HK-2 (cell line): ENCODE measurements at regions not wholly inside any gene's neighbourhood (a gene's known extent, or its start where the extent isn't known, plus 50 kb on each side); places are given as distances from the start of the nearest gene placed in this dataset.

Experiments used
- DNase-seq: peaks from one replicate; pipeline ENCODE4 v3.0.0-alpha.2; 2018; ENCODE audit not compliant: unreplicated experiment

DNA sequence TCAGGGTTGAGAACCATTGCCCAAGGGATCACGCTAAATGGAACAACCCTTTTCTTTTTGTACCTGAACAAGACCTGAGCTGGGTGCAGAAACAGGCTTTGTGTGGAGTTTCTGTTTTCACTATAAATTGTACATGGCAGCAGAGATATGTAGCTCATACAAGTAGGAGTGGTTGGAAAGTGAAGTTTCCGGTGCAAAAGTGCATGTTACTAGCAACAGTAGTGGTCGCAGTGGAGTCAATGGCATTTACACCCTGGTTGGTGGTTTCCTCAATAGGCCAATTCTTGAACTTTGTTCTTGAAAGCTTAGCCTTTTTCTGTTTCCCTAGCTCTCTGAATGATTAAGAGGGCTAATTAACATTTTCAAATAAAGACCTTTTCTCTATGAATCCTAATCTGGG lies 170.7 kb downstream of the NEBL start:
- no peak for DNase-seq

DNA sequence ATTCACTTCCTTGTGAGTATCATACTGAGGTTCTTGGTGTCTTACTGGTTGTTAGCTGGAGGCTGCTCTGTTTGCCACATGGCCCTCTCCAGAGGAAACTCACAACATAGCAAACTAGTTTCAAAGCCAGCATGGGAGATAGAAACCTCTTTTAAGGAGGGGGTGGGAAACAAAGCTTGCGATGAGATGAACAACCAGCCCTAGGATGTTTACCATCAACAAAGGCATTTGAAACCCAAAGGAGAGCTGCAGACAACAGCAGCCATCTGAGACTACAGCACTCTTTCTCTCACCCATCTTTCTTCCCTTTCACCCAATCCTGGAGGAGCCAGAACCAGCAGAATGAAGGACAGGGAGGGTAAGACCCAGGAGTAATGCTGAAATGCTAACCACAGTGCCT lies 182.1 kb downstream of the NEBL start:
- DNase-seq: no peak

DNA sequence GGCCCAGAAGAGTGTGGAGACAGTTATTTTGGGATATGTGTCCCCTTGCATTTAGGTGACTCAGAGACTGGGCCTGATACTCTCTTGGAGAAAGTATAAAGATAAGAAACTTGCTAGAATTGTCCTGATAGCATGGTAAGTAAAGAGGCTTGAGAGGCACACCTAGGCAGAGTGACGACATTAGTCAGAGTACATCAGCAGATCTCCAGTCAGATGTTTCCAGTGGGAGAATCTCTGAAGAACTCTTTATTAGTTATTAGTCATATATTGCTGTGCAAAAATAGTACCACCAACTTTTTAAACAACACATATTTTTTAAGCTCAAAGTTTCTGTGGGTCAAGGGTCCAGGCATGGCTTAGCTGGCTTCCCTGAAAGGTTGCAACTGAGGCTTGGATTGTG lies 182.6 kb downstream of the NEBL start:
- no peak for DNase-seq

DNA sequence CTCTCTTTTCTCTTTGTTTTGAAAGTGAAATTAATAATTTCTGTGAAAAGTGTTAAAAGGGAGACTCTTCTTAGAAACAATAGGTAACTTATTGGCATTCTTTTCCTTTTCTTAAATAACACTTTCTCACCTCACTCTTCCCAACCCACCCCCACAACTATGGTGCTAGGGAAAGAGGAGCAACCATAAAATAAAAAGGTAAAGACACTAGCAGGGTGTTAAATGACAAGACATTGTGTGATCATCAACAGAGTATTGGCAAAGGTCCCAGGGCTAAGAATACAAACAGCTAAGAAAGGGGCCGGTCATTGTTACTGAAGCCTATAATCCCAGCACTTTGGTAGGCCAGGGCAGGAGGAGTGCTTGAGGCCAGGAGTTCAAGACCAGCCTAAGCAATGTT lies 183.7 kb downstream of the NEBL start:
- no peak for DNase-seq

DNA sequence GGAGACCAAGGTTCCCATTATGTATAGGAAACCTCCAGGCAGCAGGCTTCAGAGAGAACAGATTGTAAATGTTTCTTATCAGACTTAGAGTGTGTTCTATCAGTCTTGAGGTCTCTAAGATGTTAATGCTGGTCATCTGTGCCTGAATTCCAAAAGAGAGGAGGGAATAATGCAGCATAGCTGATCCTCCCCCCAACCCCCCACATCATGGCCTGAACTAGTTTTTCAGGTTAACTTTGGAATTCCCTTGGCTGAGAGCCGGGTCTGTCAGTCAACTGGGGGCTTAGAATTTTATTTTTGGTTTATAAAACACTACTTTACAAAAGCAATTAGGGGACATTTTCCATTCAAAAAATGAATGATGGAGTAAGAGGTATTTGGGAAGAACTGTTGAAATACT lies 184.3 kb downstream of the NEBL start:
- no peak for DNase-seq

DNA sequence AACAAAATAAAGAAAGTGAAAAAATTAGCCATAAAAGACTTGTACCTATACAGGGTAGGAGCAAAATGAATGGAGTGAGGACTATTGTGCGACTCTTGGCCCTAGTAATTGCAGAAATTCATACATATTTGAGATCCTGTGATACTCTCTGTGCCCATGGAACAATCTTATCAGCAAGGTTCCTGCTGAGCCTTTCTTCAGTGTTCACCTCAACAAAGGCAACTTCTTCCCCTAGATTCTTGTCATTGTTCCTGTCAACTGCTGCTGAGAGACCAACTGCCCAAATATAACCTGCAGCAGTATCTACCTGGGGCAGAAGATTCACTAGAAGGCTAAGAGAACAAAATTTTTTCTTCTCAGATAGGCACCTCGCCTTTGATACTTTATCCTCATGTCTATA lies 187.4 kb downstream of the NEBL start:
- DNase-seq: no peak

DNA sequence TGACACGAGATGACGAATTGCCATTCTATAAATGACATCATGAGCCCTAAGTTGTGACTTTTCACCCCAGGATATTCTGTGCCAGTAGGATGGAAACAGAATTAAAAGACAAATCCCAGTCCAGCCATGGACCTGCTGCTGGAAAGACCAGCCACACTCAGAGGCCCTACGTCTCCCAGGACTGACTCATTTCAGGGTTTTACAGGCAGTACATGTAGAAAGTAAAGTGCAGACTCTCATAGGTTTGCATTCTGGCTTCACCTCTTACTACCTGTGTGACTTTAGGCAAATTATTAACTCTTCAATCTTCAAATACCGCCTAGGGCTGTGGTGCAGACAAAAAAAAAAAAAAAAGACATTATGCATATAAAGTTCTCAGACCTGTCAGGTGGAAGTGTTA lies 188.8 kb downstream of the NEBL start:
- DNase-seq: no peak

DNA sequence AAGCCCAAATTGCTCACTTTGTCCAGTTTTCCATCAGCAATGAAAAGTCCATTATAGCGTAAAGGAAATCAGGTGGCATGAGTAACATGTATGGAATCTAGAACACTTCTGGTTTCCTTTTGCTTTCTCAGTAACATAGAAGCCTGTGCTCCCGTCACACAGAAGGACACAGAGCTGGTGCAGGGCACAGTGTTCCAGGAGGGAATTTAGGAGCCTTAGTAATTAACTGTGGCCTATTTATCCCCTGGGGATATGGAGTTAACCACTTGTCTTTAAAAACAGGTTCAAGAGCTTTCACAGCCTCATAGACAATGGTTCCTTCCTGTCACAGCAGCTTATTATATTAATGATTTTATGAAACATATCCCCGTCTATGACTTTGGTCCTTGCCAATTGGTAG lies 189.9 kb downstream of the NEBL start:
- no peak for DNase-seq

DNA sequence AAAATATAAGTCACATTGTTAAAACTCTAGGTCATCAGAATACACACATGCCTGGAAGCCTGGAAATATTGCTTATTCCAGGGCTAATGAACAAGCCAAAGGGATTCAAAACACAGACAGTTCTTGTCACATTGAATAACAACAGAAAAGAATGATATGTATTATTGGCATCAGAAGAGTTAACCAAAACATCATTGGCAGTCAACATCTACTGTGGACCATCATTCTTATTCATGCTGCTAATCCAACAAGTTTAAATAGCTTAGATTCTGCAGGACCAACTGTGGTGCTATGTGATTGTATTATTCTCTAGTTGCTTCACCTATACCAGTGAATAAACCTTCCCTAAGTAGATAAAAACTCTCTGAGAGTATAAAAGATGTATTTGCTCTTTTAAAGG lies 198.3 kb downstream of the NEBL start:
- no peak for DNase-seq

DNA sequence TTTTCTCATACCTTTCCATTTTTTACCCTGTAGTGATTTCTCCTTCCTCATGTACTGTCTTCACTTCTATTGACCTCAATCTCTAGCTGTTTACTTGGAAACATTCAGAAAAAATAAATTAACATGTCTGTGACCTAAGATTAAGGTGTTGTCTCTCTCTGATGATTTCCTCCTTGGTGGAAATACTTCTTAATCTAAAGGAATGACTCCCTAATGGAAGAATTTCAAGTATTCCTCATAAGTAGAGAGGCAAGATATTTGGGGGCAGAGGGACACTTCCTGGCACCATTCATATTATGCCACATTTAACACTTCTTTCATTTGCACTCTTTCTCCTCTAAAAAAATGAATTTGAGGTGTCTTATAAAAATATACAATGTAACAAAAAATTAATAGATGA lies 202.8 kb downstream of the NEBL start:
- no peak for DNase-seq

DNA sequence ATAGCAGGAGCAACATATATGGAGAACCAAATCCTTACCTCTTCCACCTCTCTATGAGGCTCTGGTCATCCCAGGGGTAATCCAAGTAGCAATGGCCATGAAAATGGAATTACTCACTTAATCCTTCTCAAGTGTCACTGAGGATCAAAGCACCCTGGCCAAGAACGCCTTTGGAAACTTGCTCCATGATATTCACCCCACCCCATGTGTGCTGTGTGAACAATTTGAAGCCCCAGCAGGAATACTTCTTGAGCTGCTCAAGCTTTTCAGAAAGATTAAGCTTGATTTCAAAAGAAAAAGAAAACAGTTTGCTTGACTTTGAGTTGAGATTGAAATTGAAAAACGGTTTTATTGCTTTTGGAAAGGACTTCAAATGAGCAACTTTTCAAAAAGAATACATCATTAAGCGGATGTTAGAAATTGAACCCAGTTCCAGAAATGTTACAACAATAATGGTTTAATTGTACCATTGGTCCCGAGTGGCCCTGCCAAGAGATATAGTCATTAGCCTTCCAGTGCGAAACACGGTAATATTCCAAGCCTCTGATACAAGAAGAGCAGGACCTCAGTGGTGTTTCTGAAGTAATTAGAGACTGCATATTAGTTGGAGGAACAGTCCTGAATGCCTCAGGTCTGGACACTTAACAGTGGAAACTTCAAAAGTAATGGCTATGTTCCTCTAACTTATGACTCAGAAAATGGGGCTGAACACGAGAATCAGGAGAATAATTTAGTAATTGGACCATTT lies 208.1 kb downstream of the NEBL start:
- DNase-seq: no peak

DNA sequence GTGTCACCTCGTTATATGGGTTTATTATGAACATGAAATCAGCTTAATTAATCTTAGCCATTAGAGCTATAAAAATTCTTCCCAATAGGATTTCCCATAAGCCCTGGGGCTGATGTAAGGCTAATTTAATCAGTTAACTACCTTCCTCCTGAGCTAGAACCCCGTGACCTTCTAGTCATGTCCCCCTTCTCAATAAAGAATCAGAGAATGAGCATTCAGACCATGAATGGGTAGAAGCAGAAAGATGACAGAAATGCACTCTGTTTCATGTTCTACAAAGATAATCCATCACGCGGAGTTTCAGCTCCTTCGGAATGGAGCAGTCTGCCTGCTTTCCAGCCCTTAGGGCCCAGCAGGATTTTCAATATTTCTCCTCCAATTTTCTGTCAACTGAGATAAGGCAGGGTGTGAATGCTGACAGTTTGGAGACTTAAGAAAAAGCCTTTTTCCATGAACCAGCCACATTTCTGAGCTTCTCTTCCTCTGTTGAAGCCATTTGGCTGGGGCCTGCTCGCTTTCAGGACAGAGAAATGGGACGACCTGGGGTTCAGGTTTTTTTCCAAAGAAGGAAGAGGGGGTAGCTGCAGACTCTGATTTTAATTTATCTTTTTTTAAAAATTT lies 211.0 kb downstream of the NEBL start:
- DNase-seq: no peak

DNA sequence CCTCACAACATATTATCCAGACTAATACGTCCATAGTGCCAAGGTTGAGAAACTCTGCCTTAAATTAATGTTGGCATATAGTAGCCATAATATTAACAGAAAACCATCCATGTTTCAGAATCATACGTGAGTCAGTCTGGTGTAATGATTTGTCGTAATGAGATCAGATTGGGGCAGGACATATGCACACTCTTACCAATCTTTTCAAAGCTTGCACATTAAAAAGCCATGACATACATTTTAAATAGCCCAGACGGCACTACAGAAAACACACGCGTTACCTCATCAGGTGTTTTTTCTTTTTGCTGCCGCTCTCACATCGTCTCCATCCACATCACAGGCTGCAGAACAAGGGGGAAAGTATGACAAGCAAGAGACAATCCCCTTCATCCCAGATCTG lies 211.6 kb downstream of the NEBL start:
- DNase-seq: no peak

DNA sequence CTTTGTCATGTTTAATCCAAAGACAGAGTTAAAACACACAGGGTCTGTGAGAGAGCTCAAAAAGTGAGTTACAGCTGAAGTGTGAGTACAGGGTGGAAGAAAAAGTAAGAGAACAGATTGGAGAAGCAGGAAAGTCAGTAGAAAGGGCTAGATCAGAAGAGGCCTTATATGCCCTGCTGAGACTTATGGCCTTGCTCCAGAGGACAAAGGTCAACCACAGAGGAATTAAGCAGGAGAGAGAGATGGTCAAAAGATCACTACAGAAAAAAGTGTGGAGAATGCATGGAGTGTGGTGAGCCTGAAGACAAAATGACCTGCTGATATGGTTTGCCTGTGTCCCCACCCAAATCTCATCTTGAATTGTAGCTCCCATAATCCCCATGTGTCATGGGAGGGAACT lies 213.8 kb downstream of the NEBL start:
- no peak for DNase-seq

DNA sequence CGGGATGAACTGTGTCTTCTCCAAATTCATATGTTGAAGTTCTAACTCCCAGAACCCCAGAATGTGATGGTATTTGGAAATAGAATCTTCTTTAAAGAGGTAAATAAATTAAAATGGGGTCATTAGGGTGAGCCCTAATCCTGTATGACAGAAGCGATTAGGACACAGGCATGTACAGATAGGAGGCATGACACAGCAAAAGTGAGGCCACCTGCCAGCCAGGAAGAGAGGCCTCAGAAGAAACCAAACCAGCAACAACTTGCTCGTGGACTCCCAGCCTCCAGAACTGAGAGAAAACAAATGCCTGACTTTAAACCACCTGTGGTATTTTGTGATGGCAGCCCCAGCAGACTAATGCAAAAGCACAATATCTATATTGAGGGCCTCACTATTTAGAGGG lies 214.3 kb downstream of the NEBL start:
- DNase-seq: no peak

DNA sequence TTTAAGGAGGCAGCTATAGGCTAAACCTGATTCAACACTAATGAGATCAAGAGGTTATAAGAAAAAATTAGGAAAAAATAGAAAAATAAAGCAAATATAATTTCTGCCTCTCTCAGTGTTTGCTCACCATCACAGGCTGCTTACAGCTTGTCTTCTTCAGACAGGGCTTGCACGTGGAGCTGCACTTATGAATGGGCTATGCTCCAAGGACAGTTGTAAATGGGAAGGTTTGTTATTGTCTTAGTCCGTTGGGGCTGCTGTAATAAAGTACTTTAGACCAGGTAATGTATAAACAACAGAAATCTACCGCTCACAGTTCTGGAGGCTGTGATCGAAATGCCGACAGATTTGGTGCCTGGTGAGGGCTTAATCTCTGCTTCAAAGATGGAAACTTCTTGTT lies 219.8 kb downstream of the NEBL start:
- DNase-seq: no peak

DNA sequence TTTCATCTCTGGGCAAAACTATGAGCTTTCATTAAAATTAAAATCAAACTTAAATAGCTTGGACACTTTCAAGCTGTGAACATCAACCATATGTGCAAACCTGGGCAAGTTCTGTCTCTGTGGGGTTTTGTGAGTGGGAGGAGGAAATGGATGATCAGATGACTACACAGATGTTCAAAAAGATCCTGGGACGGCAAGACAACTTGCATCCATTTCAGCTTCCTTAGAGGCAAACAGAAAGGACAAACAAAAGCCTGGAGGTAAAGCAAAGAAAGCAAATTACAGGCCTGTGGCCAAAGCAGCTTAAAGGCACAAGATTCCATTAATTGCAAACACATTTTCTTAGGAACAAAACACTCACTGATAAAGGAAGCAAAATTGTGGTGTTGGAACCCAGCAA lies 222.2 kb downstream of the NEBL start:
- no peak for DNase-seq

DNA sequence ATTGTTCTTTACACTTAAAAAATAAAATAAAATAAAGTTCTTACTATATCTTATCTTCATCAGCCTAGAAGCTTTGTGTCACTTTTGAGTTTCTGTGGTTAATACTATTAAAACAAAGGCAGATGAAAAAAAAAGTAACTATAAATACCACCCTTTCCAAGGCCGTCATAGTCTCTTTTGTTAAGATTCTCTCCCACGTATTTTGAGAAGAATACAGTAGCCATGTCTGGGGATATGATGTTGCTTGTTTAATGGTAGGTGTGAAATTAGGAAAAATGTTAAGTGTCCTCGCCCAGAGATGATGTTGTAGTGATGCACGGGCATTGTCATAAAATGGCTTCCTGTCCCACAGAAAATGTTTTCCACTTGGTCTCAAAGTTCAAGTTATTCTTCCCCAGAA lies 223.9 kb downstream of the NEBL start:
- DNase-seq: no peak

DNA sequence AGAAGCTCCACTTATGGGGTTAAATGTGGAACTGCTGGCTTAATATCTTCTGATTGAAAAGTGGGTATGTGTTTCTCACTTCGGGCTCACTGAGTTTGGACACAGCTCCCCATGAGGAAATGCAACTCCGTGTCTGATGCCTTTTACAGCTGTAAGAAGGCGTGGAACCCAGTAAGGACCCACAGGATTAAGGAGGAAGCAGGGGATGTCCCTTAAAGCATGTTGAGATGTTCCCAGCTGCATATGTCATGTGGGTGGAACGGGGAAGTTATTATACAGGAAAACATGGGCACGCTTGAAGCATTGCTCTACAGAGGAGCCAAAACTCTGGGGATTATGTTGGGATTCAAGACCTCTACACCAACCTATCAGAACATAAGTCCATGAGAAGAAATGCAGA lies 224.4 kb downstream of the NEBL start:
- no peak for DNase-seq

DNA sequence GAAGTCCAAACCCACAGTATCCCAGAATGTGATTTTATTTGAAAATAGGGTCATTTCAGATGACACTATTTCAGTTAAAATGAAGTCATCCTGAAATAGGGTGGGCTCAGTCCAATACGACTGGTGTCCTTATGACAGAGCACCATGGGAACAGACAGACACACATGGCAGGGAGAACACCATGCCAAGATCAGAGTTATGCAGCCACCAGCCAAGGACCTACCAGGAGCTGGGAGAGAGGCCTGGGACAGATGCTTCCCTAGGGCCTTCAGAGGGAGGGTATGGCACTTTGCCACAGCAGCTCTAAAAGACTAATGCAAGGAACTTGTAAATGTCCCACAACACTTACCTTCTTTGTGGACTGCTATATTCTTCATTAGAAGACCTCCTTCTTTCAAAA lies 226.5 kb downstream of the NEBL start:
- no peak for DNase-seq

DNA sequence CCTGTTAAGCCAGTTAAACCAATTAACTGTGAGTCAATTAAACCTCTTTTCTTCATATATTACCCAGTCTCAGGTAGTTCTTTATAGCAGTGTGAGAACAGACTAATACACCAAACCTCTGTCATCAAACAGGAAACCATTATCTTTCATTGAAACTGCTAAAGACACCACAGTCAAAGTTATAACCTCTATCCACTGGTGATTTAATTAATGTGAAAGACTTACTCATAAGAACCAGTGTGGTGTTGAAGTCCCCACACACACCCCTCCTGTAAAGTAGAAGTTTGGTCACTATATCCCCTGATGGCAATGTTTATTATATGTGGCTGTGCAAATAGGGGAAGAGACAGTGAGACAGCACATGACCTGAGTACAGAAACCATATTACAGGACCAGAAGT lies 228.1 kb downstream of the NEBL start:
- no peak for DNase-seq

DNA sequence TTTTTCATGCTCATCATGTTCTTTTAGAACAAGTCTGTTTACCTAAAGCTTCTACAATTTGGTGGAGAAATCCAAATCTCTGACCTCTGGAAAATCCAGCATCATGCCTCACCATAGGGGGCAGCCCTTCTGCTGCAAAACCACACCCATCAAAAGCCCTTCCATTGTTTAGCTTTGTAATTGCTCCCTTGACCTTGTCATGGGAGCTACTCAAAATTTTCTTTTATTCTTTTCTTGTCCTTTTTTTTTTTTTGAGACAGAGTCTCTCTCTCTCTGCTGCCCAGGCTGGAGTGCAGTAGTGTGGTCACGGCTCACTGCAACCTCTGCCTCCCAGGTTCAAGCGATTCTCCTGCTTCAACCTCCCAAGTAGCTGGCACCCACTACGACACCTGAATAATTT lies 234.4 kb downstream of the NEBL start:
- no peak for DNase-seq

DNA sequence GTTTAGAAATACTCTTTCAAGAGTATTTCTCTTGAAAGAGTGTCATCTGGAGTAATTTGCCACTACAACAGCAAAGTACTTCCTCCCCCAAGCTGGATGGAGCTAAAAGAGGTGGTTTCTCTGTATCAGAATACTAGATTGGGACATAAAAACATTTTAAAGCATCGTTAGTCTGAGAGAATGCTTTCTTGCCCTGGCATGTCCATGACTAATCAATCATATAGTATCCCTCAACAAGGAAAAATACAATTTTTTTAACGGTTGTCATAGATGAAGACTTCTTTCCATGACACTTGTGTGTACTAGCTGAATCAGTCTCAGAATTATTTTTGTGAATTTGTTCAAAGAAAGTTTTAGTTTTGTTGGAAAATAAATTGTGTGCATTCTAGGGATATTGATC lies 237.9 kb downstream of the NEBL start:
- DNase-seq: no peak

DNA sequence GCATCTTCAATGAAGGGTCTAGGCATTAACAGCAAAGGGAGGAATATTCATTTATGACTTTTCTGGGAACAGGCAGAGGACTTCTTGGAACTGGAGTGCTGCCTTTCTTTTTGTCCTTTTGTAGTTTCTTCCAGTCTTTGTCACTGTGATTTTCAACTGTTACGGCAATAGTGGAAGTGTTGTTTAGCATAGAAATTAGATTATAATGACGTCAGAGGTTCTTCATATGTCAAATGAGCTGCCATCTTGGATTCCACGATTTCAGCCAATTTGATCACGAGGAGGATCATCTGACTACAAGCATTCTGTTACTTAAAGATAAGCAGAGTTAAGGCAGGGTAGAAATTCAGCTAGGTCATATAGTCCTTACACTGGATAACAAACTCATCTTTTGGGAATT lies 239.0 kb downstream of the NEBL start:
- DNase-seq: no peak
